ENCODE measurements at regions not wholly inside any gene's neighbourhood (a gene's known extent, or its start where the extent isn't known, plus 50 kb on each side); places are given as distances from the start of the nearest gene placed in this dataset.
"Not testable (repeated sequence)": the region's sequence is repeated elsewhere in the genome, so short reads cannot be mapped to it uniquely, and the experiment has no call there.

- H3K27me3 Mint-ChIP-seq, H3K4me1 Mint-ChIP-seq, H3K36me3 Mint-ChIP-seq, H3K4me3 Mint-ChIP-seq, H3K27ac Mint-ChIP-seq, H3K9me3 Mint-ChIP-seq: not testable (repeated sequence)
These were observed 189.2 kb upstream of the WSB1 start for GRCh38 chr17:27104605-27105221.

- H3K4me1 Mint-ChIP-seq: no peaks in the 10 kb centered on the region
- peaks cover 7% of the 10 kb centered on the region for H3K27me3 Mint-ChIP-seq
- H3K9me3 Mint-ChIP-seq: peaks cover 0 to 1% (median 0%) of the 10 kb centered on the region in 3 donors
- H3K4me3 Mint-ChIP-seq: no peak overlapping the region
- no peaks in the 10 kb centered on the region for H3K36me3 Mint-ChIP-seq
- H3K27ac Mint-ChIP-seq: no peak overlapping the region
These were observed 188.3 kb upstream of the WSB1 start for GRCh38 chr17:27105636-27106035.

GRCh38 chr17:27106347-27106981, 187.4 kb upstream of the WSB1 start:
- Mint-ChIP-seq H3K36me3 (no peaks in the 10 kb centered on the region), H3K4me3 (no peak overlapping the region), H3K4me1 (no peaks in the 10 kb centered on the region), H3K27ac (no peak overlapping the region), H3K9me3 (peaks cover 0 to 1% (median 0%) of the 10 kb centered on the region in 3 donors), H3K27me3 (peaks cover 7% of the 10 kb centered on the region)

- Mint-ChIP-seq H3K36me3 (no peaks in the 10 kb centered on the region), H3K27ac (no peak overlapping the region), H3K4me1 (no peaks in the 10 kb centered on the region), H3K4me3 (no peak overlapping the region), H3K9me3 (peaks cover 0 to 1% (median 0%) of the 10 kb centered on the region in 3 donors), H3K27me3 (peaks cover 8% of the 10 kb centered on the region)
These were observed 186.9 kb upstream of the WSB1 start for GRCh38 chr17:27106982-27107360.

- H3K4me3 Mint-ChIP-seq, H3K27me3 Mint-ChIP-seq, H3K36me3 Mint-ChIP-seq, H3K4me1 Mint-ChIP-seq, H3K9me3 Mint-ChIP-seq, H3K27ac Mint-ChIP-seq: not testable (repeated sequence)
These were observed 186.3 kb upstream of the WSB1 start for GRCh38 chr17:27107386-27108328.

- Mint-ChIP-seq H3K4me1 (no peaks in the 10 kb centered on the region), H3K36me3 (no peaks in the 10 kb centered on the region), H3K4me3 (no peak overlapping the region), H3K27ac (no peak overlapping the region), H3K27me3 (peaks cover 8% of the 10 kb centered on the region), H3K9me3 (no peaks in the 10 kb centered on the region)
These were observed 184.6 kb upstream of the WSB1 start for GRCh38 chr17:27109346-27109745.

- Mint-ChIP-seq H3K27ac (no peak overlapping the region), H3K36me3 (no peaks in the 10 kb centered on the region), H3K9me3 (no peaks in the 10 kb centered on the region), H3K4me3 (no peak overlapping the region), H3K4me1 (no peaks in the 10 kb centered on the region), H3K27me3 (no peaks in the 10 kb centered on the region)
These were observed 140.9 kb upstream of the WSB1 start for GRCh38 chr17:27153005-27153404.

- Mint-ChIP-seq H3K4me1 (no peaks in the 10 kb centered on the region), H3K27ac (no peak overlapping the region), H3K4me3 (no peak overlapping the region), H3K9me3 (no peaks in the 10 kb centered on the region), H3K27me3 (no peaks in the 10 kb centered on the region), H3K36me3 (no peaks in the 10 kb centered on the region)
These were observed 138.0 kb upstream of the WSB1 start for GRCh38 chr17:27155866-27156265.

GRCh38 chr17:27157297-27157696, 136.6 kb upstream of the WSB1 start:
- H3K4me1 Mint-ChIP-seq: no peaks in the 10 kb centered on the region
- no peak overlapping the region for H3K27ac Mint-ChIP-seq
- H3K9me3 Mint-ChIP-seq: no peaks in the 10 kb centered on the region
- no peak overlapping the region for H3K4me3 Mint-ChIP-seq
- no peaks in the 10 kb centered on the region for H3K27me3 Mint-ChIP-seq
- no peaks in the 10 kb centered on the region for H3K36me3 Mint-ChIP-seq

- H3K27ac Mint-ChIP-seq: no peak overlapping the region
- H3K4me3 Mint-ChIP-seq: no peak overlapping the region
- H3K36me3 Mint-ChIP-seq: no peaks in the 10 kb centered on the region
These were observed 136.0 kb upstream of the WSB1 start for GRCh38 chr17:27157898-27158297.

GRCh38 chr17:27158382-27158781, 135.5 kb upstream of the WSB1 start:
- Mint-ChIP-seq H3K36me3 (no peaks in the 10 kb centered on the region), H3K27ac (no peak overlapping the region), H3K4me3 (no peak overlapping the region), H3K27me3 (no peaks in the 10 kb centered on the region), H3K9me3 (no peaks in the 10 kb centered on the region), H3K4me1 (no peaks in the 10 kb centered on the region)

More at GRCh38 chr17:27157898-27158297, 136.0 kb upstream of the WSB1 start:
- no peaks in the 10 kb centered on the region for H3K4me1 Mint-ChIP-seq
- no peaks in the 10 kb centered on the region for H3K9me3 Mint-ChIP-seq
- H3K27me3 Mint-ChIP-seq: no peaks in the 10 kb centered on the region

- peaks cover 0 to 1% (median 0%) of the 10 kb centered on the region in 3 donors for H3K9me3 Mint-ChIP-seq
- no peaks in the 10 kb centered on the region for H3K27me3 Mint-ChIP-seq
- H3K4me1 Mint-ChIP-seq: peaks cover 12% of the 10 kb centered on the region in 3 donors
- no peak overlapping the region for H3K4me3 Mint-ChIP-seq
- no peak overlapping the region for H3K27ac Mint-ChIP-seq
- no peaks in the 10 kb centered on the region for H3K36me3 Mint-ChIP-seq
These were observed 113.6 kb upstream of the WSB1 start for GRCh38 chr17:27180322-27180721.

GRCh38 chr17:27181379-27181925, 112.5 kb upstream of the WSB1 start:
- not testable (repeated sequence) for H3K36me3 Mint-ChIP-seq, H3K27me3 Mint-ChIP-seq, H3K9me3 Mint-ChIP-seq
- H3K27ac Mint-ChIP-seq: peak overlapping the region; percentile 6 to 71 (median 27)
- H3K4me1 Mint-ChIP-seq: peaks cover 12% of the 10 kb centered on the region in 3 donors
- H3K4me3 Mint-ChIP-seq: peak overlapping the region in 1 of 4 donors; percentile 21

GRCh38 chr17:27181935-27182334, 112.0 kb upstream of the WSB1 start:
- Mint-ChIP-seq H3K4me3 (no peak overlapping the region), H3K36me3 (no peaks in the 10 kb centered on the region), H3K9me3 (peaks cover 0 to 1% (median 0%) of the 10 kb centered on the region in 3 donors)

GRCh38 chr17:27197505-27197904, 96.4 kb upstream of the WSB1 start:
- H3K36me3 Mint-ChIP-seq, H3K9me3 Mint-ChIP-seq, H3K4me3 Mint-ChIP-seq, H3K27ac Mint-ChIP-seq, H3K27me3 Mint-ChIP-seq, H3K4me1 Mint-ChIP-seq: not testable (repeated sequence)

More at GRCh38 chr17:27181935-27182334, 112.0 kb upstream of the WSB1 start:
- Mint-ChIP-seq H3K27ac (peak overlapping the region in 2 of 3 donors; percentile 27 to 71), H3K27me3 (no peaks in the 10 kb centered on the region), H3K4me1 (peaks cover 12% of the 10 kb centered on the region in 3 donors)
